ENCODE measurements at regions not wholly inside any gene's neighbourhood (a gene's known extent, or its start where the extent isn't known, plus 50 kb on each side); places are given as distances from the start of the nearest gene placed in this dataset.

DNA sequence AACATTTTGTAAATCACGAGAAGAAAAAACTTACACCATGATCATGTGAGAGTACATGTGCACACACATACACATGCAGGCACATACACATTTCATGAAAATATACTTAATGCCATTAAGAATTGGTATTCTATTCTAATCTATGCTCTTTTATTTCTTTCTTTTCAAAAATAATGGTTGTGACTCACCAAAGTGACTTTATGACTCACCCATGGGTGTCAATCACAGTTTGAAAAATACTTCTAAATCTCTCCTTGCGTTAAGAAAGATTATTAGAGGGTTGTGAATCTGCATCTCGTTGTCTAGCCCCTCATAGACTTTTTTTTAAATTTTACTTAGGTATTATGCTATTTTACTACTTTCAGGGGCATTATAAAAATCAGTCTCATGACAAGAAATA lies 254.2 kb downstream of the TUSC7 start:
- H3K27ac ChIP-seq (ENCODE audit: low read depth in 2 of 2, low read length in 2 of 2), result no peak overlapping the region
- TF ChIP-seq, protein P1, sequence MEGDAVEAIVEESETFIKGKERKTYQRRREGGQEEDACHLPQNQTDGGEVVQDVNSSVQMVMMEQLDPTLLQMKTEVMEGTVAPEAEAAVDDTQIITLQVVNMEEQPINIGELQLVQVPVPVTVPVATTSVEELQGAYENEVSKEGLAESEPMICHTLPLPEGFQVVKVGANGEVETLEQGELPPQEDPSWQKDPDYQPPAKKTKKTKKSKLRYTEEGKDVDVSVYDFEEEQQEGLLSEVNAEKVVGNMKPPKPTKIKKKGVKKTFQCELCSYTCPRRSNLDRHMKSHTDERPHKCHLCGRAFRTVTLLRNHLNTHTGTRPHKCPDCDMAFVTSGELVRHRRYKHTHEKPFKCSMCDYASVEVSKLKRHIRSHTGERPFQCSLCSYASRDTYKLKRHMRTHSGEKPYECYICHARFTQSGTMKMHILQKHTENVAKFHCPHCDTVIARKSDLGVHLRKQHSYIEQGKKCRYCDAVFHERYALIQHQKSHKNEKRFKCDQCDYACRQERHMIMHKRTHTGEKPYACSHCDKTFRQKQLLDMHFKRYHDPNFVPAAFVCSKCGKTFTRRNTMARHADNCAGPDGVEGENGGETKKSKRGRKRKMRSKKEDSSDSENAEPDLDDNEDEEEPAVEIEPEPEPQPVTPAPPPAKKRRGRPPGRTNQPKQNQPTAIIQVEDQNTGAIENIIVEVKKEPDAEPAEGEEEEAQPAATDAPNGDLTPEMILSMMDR (IDR thresholded peaks at IDR 0.05; ENCODE audit: borderline replicate concordance, extremely low read depth, insufficient read depth), result no peak
- no peaks in the 10 kb centered on the region for H3K27me3 ChIP-seq (ENCODE audit: control insufficient read depth, insufficient read depth, low read length)
- DNase-seq (no peak), FAIRE-seq (no peak)
- H3K4me3 ChIP-seq (ENCODE audit: low read length in 3 of 3), result no peak overlapping the region
- no peaks in the 10 kb centered on the region for H3K4me1 ChIP-seq (ENCODE audit: control insufficient read depth in 2 of 3, insufficient read depth in 2 of 3, low read depth in 1 of 3, low read length in 3 of 3)
- H3K36me3 ChIP-seq (ENCODE audit: control insufficient read depth in 2 of 3, insufficient read depth in 3 of 3, low read length in 3 of 3), result no peaks in the 10 kb centered on the region
- intact Hi-C loops (cut with DNase I), result no loop called here
- H3K9ac ChIP-seq (ENCODE audit: low read length in 3 of 3), result no peak overlapping the region
- H3K9me3 ChIP-seq (ENCODE audit: control insufficient read depth in 2 of 3, insufficient read depth in 1 of 3, low read length in 3 of 3), result no peaks in the 10 kb centered on the region

- H3K9ac ChIP-seq (ENCODE audit: low read length in 3 of 3), result no peak overlapping the region
- H3K4me3 ChIP-seq (ENCODE audit: low read length in 3 of 3), result no peak overlapping the region
- DNase-seq (no peak), FAIRE-seq (no peak)
- no peaks in the 10 kb centered on the region for H3K27me3 ChIP-seq (ENCODE audit: control insufficient read depth, insufficient read depth, low read length)
- H3K4me1 ChIP-seq (ENCODE audit: control insufficient read depth in 2 of 3, insufficient read depth in 2 of 3, low read depth in 1 of 3, low read length in 3 of 3), result no peaks in the 10 kb centered on the region
- H3K36me3 ChIP-seq (ENCODE audit: control insufficient read depth in 2 of 3, insufficient read depth in 3 of 3, low read length in 3 of 3), result no peaks in the 10 kb centered on the region
- intact Hi-C loops (cut with DNase I), result no loop called here
- TF ChIP-seq, protein P1 (IDR thresholded peaks at IDR 0.05; ENCODE audit: borderline replicate concordance, extremely low read depth, insufficient read depth), result no peak
- no peaks in the 10 kb centered on the region for H3K9me3 ChIP-seq (ENCODE audit: control insufficient read depth in 2 of 3, insufficient read depth in 1 of 3, low read length in 3 of 3)
- H3K27ac ChIP-seq (ENCODE audit: low read depth in 2 of 2, low read length in 2 of 2), result no peak overlapping the region
These were observed 257.1 kb downstream of the TUSC7 start for GRCh38 chr3:116966649-116967048.

DNA sequence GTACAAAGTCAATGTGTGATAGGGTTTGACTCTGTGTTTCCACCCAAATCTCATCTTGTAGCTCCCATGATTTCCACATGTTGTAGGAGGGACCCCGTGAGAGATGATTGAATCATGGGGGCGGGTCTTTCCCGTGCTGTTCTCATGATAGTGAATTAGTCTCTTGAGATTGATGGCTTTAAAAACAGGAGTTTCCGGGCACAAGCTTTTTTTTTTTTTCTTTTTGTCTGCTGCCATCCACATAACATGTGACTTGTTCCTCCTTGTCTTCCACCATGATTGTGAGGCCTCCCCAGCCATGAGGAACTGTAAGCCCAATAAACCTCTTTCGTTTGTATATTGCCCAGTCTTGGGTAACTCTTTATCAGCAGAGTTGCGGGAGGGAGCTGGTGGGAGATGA lies 259.6 kb downstream of the TUSC7 start:
- Histone ChIP-seq H3K36me3 (ENCODE audit: control insufficient read depth in 2 of 3, insufficient read depth in 3 of 3, low read length in 3 of 3) (no peaks in the 10 kb centered on the region), H3K27me3 (ENCODE audit: control insufficient read depth, insufficient read depth, low read length) (no peaks in the 10 kb centered on the region), H3K9me3 (ENCODE audit: control insufficient read depth in 2 of 3, insufficient read depth in 1 of 3, low read length in 3 of 3) (no peaks in the 10 kb centered on the region), H3K4me1 (ENCODE audit: control insufficient read depth in 2 of 3, insufficient read depth in 2 of 3, low read depth in 1 of 3, low read length in 3 of 3) (no peaks in the 10 kb centered on the region), H3K9ac (ENCODE audit: low read length in 3 of 3) (no peak overlapping the region), H3K27ac (ENCODE audit: low read depth in 2 of 2, low read length in 2 of 2) (no peak overlapping the region), H3K4me3 (ENCODE audit: low read length in 3 of 3) (no peak overlapping the region)
- no peak for FAIRE-seq
- no peak for DNase-seq
- TF ChIP-seq, protein P1 (IDR thresholded peaks at IDR 0.05; ENCODE audit: borderline replicate concordance, extremely low read depth, insufficient read depth), result no peak
- intact Hi-C loops (cut with DNase I), result no loop called here

DNA sequence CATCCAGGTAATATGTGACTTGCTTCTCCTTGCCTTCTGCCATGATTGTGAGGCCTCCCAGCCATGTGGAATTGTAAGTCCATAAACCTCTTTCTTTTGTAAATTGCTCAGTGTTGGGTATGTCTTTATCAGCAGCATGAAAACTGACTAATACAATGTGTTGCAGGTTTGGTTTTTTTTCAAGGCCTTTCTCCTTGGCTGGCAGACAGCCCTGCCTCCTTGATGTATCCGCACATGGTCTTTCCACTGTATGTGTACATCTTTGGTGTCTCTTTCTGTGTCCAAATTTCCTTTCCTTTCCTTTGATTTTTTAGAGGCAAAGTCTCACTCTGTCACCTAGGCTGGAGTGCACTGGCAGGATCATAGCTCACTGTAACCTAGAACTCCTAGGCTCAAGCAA lies 260.1 kb downstream of the TUSC7 start:
- no peak for FAIRE-seq
- H3K9me3 ChIP-seq (ENCODE audit: control insufficient read depth in 2 of 3, insufficient read depth in 1 of 3, low read length in 3 of 3), result no peaks in the 10 kb centered on the region
- TF ChIP-seq, protein P1 (IDR thresholded peaks at IDR 0.05; ENCODE audit: borderline replicate concordance, extremely low read depth, insufficient read depth), result no peak
- intact Hi-C loops (cut with DNase I), result no loop called here
- no peak overlapping the region for H3K9ac ChIP-seq (ENCODE audit: low read length in 3 of 3)
- H3K4me1 ChIP-seq (ENCODE audit: control insufficient read depth in 2 of 3, insufficient read depth in 2 of 3, low read depth in 1 of 3, low read length in 3 of 3), result no peaks in the 10 kb centered on the region
- no peaks in the 10 kb centered on the region for H3K27me3 ChIP-seq (ENCODE audit: control insufficient read depth, insufficient read depth, low read length)
- no peaks in the 10 kb centered on the region for H3K36me3 ChIP-seq (ENCODE audit: control insufficient read depth in 2 of 3, insufficient read depth in 3 of 3, low read length in 3 of 3)
- no peak overlapping the region for H3K27ac ChIP-seq (ENCODE audit: low read depth in 2 of 2, low read length in 2 of 2)
- H3K4me3 ChIP-seq (ENCODE audit: low read length in 3 of 3), result no peak overlapping the region
- DNase-seq, result no peak

All from kidney (tissue), 13 donors.